GM23248 (cell line): ENCODE measurements at regions not wholly inside any gene's neighbourhood (a gene's known extent, or its start where the extent isn't known, plus 50 kb on each side); places are given as distances from the start of the nearest gene placed in this dataset.
"Not testable (repeated sequence)": the region's sequence is repeated elsewhere in the genome, so short reads cannot be mapped to it uniquely, and the experiment has no call there.

Experiments used
- EZH2 ChIP-seq: fragments of 200-600 bp; sonication (generic); IDR thresholded peaks from 2 replicates; pipeline ENCODE4 v1.6.1; 2018; ENCODE audit warnings: antibody characterized with exemption, mild to moderate bottlenecking; ENCODE audit not compliant: insufficient read depth, poor library complexity, severe bottlenecking
- EZH2phosphoT487 ChIP-seq: fragments of 200-600 bp; sonication (generic); IDR thresholded peaks from 2 replicates; pipeline ENCODE4 v1.6.1; 2018; ENCODE audit warnings: antibody characterized with exemption, moderate library complexity, mild to moderate bottlenecking, low read depth; ENCODE audit not compliant: insufficient read depth

DNA sequence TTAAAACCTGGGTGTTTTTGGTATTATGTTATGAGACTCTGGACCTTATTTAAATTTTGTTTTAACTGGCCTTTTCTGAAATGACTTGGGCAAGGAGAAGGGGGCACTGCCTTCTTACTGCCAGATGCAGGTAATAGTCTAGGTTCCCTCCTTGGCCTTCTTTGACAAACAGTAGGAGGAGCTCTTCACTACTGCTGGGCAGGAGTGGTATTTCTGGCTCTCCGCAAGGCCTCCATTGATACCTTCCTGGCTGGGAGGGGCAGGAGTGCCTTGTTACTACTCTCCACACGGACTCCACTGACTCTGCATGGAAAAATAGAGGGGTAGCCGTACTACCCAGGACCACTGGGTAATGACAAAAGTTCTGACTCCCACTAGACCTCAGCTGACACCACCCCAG lies 189.4 kb upstream of the NBPF12 start:
- not testable (repeated sequence) for TF ChIP-seq EZH2, EZH2phosphoT487
